Breast epithelium (tissue), 4 donors: ENCODE measurements at regions not wholly inside any gene's neighbourhood (a gene's known extent, or its start where the extent isn't known, plus 50 kb on each side); places are given as distances from the start of the nearest gene placed in this dataset.
A peak's percentile ranks its signal among the peaks of the same experiment; 100 is the strongest.

Experiments used
- DNase-seq, 2 donors: peaks; one replicate each; pipeline ENCODE4 v3.0.0-alpha.2; 2019; ENCODE audit warnings: low spot score in 2 of 2
- H3K27ac ChIP-seq, 2 donors: fragments of 200-600 bp; sonication (generic) in 1 of 2; one replicate each; pipeline ENCODE4 v1.5.1; 2016 to 2019; ENCODE audit warnings: mild to moderate bottlenecking in 1 of 2
- H3K27me3 ChIP-seq, 2 donors: fragments of 200-600 bp; sonication (generic) in 1 of 2; one replicate each; pipeline versions ENCODE4 v1.5.1 to v1.6.0; 2017 to 2019; ENCODE audit warnings: control low read depth in 1 of 2, mild to moderate bottlenecking in 1 of 2
- H3K36me3 ChIP-seq: fragments of 200-600 bp; one replicate; pipeline ENCODE4 v1.5.1; 2019
- H3K4me1 ChIP-seq, 2 donors: fragments of 200-600 bp; sonication (generic); one replicate each; pipeline ENCODE4 v1.5.1; 2016 to 2019; ENCODE audit warnings: control low read depth in 1 of 2
- H3K4me3 ChIP-seq, 3 donors: fragments of 200-600 bp; sonication (generic); 1 replicate in 2 of 3; 2 replicates in 1 of 3; pipeline ENCODE4 v1.5.1; 2016 to 2019; ENCODE audit warnings: mild to moderate bottlenecking in 3 of 3, moderate library complexity in 2 of 3
- H3K9me3 ChIP-seq, 2 donors: fragments of 200-600 bp; sonication (generic) in 1 of 2; one replicate each; pipeline ENCODE4 v1.5.1; 2016 to 2019; ENCODE audit warnings: control low read depth in 1 of 2
- CTCF ChIP-seq, 3 donors: fragments of 450-650 bp; IDR thresholded peaks; one replicate each; pipeline ENCODE4 v1.5.1; 2016 to 2017; ENCODE audit warnings: antibody characterized with exemption in 3 of 3, mild to moderate bottlenecking in 3 of 3, moderate library complexity in 3 of 3
- POLR2A ChIP-seq: fragments of 450-650 bp; IDR thresholded peaks from one replicate; pipeline ENCODE4 v1.6.1; 2016; ENCODE audit warnings: antibody characterized with exemption, mild to moderate bottlenecking, moderate library complexity
- POLR2AphosphoS5 ChIP-seq, 3 donors: sonication (generic); formaldehyde crosslinking; IDR thresholded peaks; one replicate each; pipeline ENCODE4 v1.6.1; 2017; ENCODE audit warnings: antibody characterized with exemption in 3 of 3
- intact Hi-C: fragments of 100-400 bp; cut with DNase I; formaldehyde crosslinking; loops from one replicate; pipeline ENCODE4 v1.15.1; 2023; ENCODE audit warnings: low total_unique reads

- no peaks in the 10 kb centered on the region for H3K9me3 ChIP-seq
- no peak overlapping the region for H3K4me3 ChIP-seq
- TF ChIP-seq POLR2A (no peak), CTCF (IDR thresholded peaks at IDR 0.05) (no peak), POLR2AphosphoS5 (IDR thresholded peaks at IDR 0.05) (no peak)
- H3K4me1 ChIP-seq: no peaks in the 10 kb centered on the region
- no peaks in the 10 kb centered on the region for H3K27me3 ChIP-seq
- no peak for DNase-seq
- intact Hi-C loops: no loop called here
- H3K27ac ChIP-seq: no peak overlapping the region
- H3K36me3 ChIP-seq: no peaks in the 10 kb centered on the region
Measured at GRCh38 chr4:14903321-14903720, 99.0 kb upstream of the CPEB2 start.

GRCh38 chr4:14906805-14907204, 95.5 kb upstream of the CPEB2 start:
- Histone ChIP-seq H3K27ac (peak overlapping the region in 1 of 2 donors; percentile 61), H3K9me3 (no peaks in the 10 kb centered on the region), H3K4me1 (no peaks in the 10 kb centered on the region), H3K27me3 (no peaks in the 10 kb centered on the region), H3K4me3 (no peak overlapping the region), H3K36me3 (no peaks in the 10 kb centered on the region)
- intact Hi-C loops: no loop called here
- no peak for TF ChIP-seq CTCF (IDR thresholded peaks at IDR 0.05)
- TF ChIP-seq POLR2A: no peak
- TF ChIP-seq POLR2AphosphoS5 (IDR thresholded peaks at IDR 0.05): no peak
- no peak for DNase-seq

GRCh38 chr4:14908635-14909034, 93.6 kb upstream of the CPEB2 start:
- Histone ChIP-seq H3K27ac (no peak overlapping the region), H3K9me3 (no peaks in the 10 kb centered on the region), H3K36me3 (no peaks in the 10 kb centered on the region), H3K4me3 (no peak overlapping the region), H3K4me1 (no peaks in the 10 kb centered on the region), H3K27me3 (no peaks in the 10 kb centered on the region)
- TF ChIP-seq POLR2AphosphoS5 (IDR thresholded peaks at IDR 0.05): no peak
- TF ChIP-seq POLR2A: no peak
- TF ChIP-seq CTCF (IDR thresholded peaks at IDR 0.05): no peak
- intact Hi-C loops: no loop called here
- DNase-seq: no peak

GRCh38 chr4:14910411-14910810, 91.9 kb upstream of the CPEB2 start:
- DNase-seq: no peak
- Histone ChIP-seq H3K27ac (no peak overlapping the region), H3K36me3 (no peaks in the 10 kb centered on the region), H3K4me1 (no peaks in the 10 kb centered on the region), H3K27me3 (no peaks in the 10 kb centered on the region), H3K4me3 (no peak overlapping the region), H3K9me3 (no peaks in the 10 kb centered on the region)
- TF ChIP-seq CTCF (IDR thresholded peaks at IDR 0.05): no peak
- TF ChIP-seq POLR2AphosphoS5 (IDR thresholded peaks at IDR 0.05): no peak
- TF ChIP-seq POLR2A: no peak
- intact Hi-C loops: no loop called here

GRCh38 chr4:14912426-14912825, 89.9 kb upstream of the CPEB2 start:
- Histone ChIP-seq H3K27ac (no peak overlapping the region), H3K4me3 (no peak overlapping the region), H3K36me3 (no peaks in the 10 kb centered on the region), H3K9me3 (no peaks in the 10 kb centered on the region), H3K4me1 (no peaks in the 10 kb centered on the region), H3K27me3 (no peaks in the 10 kb centered on the region)
- intact Hi-C loops: no loop called here
- no peak for DNase-seq
- TF ChIP-seq CTCF (IDR thresholded peaks at IDR 0.05): no peak
- TF ChIP-seq POLR2A: no peak
- TF ChIP-seq POLR2AphosphoS5 (IDR thresholded peaks at IDR 0.05): no peak
